AG04449 (cell line): ENCODE measurements at regions not wholly inside any gene's neighbourhood (a gene's known extent, or its start where the extent isn't known, plus 50 kb on each side); places are given as distances from the start of the nearest gene placed in this dataset.

Source experiments
- CTCF ChIA-PET: fragments of 350-600 bp; formaldehyde crosslinking; extraction: SDS; loops from one replicate; lab custom pipeline; 2021; ENCODE audit warnings: antibody characterized with exemption; lab: Yijun Ruan, JAX
- POLR2A ChIA-PET: fragments of 400-600, 350-600 bp; formaldehyde crosslinking; extraction: SDS; loops from one replicate; lab custom pipeline; 2020; ENCODE audit warnings: antibody characterized with exemption, inconsistent platforms; lab: Yijun Ruan, JAX
- DNase-seq: peaks from one replicate; pipeline ENCODE4 v3.0.0-alpha.2; 2010; ENCODE audit warnings: low read depth, low spot score
- H3K4me3 ChIP-seq: 2 replicates; pipeline ENCODE4 v1.5.1; 2011; ENCODE audit warnings: low read depth, mild to moderate bottlenecking, control low read depth, low read length
- CTCF ChIP-seq: IDR thresholded peaks from one replicate; pipeline ENCODE4 v1.5.1; 2011; ENCODE audit warnings: mild to moderate bottlenecking, moderate library complexity, low read length, control low read depth, inconsistent platforms; ENCODE audit not compliant: insufficient read depth; ENCODE audit errors: missing control alignments

- POLR2A ChIA-PET = no interaction called here
- DNase-seq = no peak
- CTCF ChIA-PET = no interaction called here
- no peak overlapping the region for H3K4me3 ChIP-seq
- TF ChIP-seq CTCF = no peak
Observed at GRCh38 chr4:41329361-41329760, 72.6 kb downstream of the UCHL1 start.

GRCh38 chr4:41331224-41331623 is 74.5 kb downstream of the UCHL1 start:
- ChIA-PET POLR2A (no interaction called here), CTCF (no interaction called here)
- no peak for TF ChIP-seq CTCF
- DNase-seq = no peak
- no peak overlapping the region for H3K4me3 ChIP-seq

- H3K4me3 ChIP-seq = no peak overlapping the region
- DNase-seq = no peak
- ChIA-PET CTCF (no interaction called here), POLR2A (no interaction called here)
- no peak for TF ChIP-seq CTCF
Observed at GRCh38 chr4:41332510-41333054, 75.9 kb downstream of the UCHL1 start.

DNA sequence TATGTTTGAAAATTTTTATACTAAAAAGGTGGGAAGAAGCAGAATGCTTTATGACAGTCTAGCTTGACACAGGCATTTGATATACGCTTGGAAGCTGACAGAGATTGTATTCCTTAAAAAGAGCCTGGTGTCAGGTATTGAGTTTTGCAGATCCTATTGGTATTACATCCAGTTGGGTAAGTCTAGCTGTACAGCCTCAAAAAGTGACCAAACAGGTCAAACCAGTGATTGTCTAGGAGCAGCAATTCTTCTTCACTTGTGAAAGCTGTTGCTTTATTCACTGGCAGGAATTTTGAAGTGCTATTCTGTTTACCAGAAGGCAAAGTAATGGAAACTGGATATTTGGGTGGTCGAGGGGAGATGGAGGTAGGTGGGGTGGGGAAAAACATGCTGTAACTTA is 77.5 kb downstream of the UCHL1 start:
- no peak overlapping the region for H3K4me3 ChIP-seq
- TF ChIP-seq CTCF = no peak
- no peak for DNase-seq
- POLR2A ChIA-PET = no interaction called here
- CTCF ChIA-PET = no interaction called here

DNA sequence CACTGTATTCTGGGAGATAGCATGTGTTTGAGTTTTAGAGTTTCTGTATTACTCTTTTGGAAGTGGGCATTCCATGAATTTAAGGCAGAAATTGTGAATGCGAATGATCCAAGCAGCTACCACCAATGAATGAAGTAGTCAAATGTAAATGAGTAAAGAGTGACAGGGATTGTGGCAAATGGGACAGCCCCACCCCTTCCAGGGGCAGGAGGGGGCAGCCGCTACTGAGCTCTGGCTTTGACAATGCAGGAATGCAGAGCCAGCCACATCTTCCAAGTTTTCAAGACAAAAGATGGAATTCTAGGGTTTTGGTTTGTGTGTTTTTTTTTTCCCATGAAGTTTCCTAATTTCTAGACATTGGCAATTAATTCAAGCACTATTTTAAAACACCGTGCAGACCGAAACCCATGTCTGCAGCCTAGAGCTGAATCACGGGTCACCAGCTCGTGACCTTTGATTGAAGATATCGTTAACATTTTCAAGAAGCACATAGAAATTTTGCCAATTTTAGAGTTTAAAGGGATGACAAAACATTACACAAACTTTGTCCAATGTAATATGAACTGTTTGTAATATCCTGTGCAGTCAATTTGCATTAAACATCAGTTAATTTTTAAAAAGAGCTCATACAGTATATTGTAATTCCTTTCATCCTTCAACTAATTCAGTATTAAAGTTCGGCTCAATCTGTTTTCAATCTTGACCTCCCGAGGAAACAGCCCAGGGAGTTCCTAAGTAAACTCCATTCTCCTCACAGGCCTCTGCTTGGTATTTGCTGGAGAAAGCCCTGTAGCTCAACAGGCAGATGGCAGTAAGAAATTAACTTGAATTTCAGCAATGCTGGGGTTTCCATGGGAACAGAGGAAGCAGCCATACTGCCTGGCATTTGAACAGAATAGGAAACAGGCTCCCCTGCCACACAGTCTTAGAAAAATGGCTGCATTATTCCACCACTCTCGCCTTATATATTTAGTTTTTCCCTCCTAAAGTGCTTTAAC is 83.4 kb downstream of the UCHL1 start:
- ChIA-PET POLR2A (no interaction called here), CTCF (no interaction called here)
- no peak for TF ChIP-seq CTCF
- H3K4me3 ChIP-seq = no peak overlapping the region
- no peak for DNase-seq

GRCh38 chr4:41346306-41347061 is 89.8 kb downstream of the UCHL1 start:
- TF ChIP-seq CTCF = no peak
- H3K4me3 ChIP-seq = no peak overlapping the region
- ChIA-PET CTCF (no interaction called here), POLR2A (no interaction called here)
- no peak for DNase-seq
